ENCODE measurements at regions not wholly inside any gene's neighbourhood (a gene's known extent, or its start where the extent isn't known, plus 50 kb on each side); places are given as distances from the start of the nearest gene placed in this dataset.

- TF ChIP-seq CTCF (IDR thresholded peaks at IDR 0.05; ENCODE audit: low read depth, low read length, poor library complexity, severe bottlenecking) (no peak), EZH2phosphoT487 (IDR thresholded peaks at IDR 0.05; ENCODE audit: borderline replicate concordance, low read length) (no peak)
These were observed 262.6 kb downstream of the RPLP1 start for GRCh38 chr15:69715210-69715609.

Measured in DOHH2 (cell line).